ENCODE measurements at regions not wholly inside any gene's neighbourhood (a gene's known extent, or its start where the extent isn't known, plus 50 kb on each side); places are given as distances from the start of the nearest gene placed in this dataset.

GRCh38 chr4:177070533-177071058, 239.1 kb upstream of the NEIL3 start:
- TF ChIP-seq, protein P1, sequence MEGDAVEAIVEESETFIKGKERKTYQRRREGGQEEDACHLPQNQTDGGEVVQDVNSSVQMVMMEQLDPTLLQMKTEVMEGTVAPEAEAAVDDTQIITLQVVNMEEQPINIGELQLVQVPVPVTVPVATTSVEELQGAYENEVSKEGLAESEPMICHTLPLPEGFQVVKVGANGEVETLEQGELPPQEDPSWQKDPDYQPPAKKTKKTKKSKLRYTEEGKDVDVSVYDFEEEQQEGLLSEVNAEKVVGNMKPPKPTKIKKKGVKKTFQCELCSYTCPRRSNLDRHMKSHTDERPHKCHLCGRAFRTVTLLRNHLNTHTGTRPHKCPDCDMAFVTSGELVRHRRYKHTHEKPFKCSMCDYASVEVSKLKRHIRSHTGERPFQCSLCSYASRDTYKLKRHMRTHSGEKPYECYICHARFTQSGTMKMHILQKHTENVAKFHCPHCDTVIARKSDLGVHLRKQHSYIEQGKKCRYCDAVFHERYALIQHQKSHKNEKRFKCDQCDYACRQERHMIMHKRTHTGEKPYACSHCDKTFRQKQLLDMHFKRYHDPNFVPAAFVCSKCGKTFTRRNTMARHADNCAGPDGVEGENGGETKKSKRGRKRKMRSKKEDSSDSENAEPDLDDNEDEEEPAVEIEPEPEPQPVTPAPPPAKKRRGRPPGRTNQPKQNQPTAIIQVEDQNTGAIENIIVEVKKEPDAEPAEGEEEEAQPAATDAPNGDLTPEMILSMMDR (conservative IDR thresholded peaks at IDR 0.05; ENCODE audit: low read length), result no peak
- TF ChIP-seq EZH2phosphoT487 (IDR thresholded peaks at IDR 0.05; ENCODE audit: borderline replicate concordance, low read depth, low read length), result no peak
